WI38 (cell line): ENCODE measurements at regions not wholly inside any gene's neighbourhood (a gene's known extent, or its start where the extent isn't known, plus 50 kb on each side); places are given as distances from the start of the nearest gene placed in this dataset.

Experiments used
- H3K4me3 ChIP-seq: 2 replicates; pipeline ENCODE4 v1.5.1; 2011; ENCODE audit warnings: low read depth, mild to moderate bottlenecking, control low read depth, low read length
- TF ChIP-seq, protein P1 (sequence below): IDR thresholded peaks from 2 replicates; pipeline ENCODE4 v1.5.1; 2012; ENCODE audit warnings: low read depth, mild to moderate bottlenecking, control low read depth, low read length

DNA sequence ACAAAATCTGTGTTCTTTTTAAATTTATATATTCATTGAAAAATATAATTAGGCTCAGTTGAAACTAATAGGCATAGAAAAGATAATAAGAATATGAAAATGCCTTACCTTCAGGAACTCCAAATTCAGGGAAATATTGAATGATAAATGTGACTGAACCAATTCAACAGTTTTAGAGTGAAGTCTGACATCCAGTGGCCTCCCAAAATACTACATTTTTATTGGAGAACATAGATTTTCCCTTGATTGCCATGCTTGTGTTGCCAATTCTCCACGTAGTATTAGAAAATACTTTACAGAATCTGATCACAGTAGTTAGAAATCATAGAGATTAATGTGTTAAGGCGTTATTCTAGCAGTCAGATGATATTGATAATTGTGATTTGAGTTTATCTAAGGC, 1246.7 kb downstream of the GATA3 start:
- H3K4me3 ChIP-seq: no peak overlapping the region
- TF ChIP-seq, protein P1, sequence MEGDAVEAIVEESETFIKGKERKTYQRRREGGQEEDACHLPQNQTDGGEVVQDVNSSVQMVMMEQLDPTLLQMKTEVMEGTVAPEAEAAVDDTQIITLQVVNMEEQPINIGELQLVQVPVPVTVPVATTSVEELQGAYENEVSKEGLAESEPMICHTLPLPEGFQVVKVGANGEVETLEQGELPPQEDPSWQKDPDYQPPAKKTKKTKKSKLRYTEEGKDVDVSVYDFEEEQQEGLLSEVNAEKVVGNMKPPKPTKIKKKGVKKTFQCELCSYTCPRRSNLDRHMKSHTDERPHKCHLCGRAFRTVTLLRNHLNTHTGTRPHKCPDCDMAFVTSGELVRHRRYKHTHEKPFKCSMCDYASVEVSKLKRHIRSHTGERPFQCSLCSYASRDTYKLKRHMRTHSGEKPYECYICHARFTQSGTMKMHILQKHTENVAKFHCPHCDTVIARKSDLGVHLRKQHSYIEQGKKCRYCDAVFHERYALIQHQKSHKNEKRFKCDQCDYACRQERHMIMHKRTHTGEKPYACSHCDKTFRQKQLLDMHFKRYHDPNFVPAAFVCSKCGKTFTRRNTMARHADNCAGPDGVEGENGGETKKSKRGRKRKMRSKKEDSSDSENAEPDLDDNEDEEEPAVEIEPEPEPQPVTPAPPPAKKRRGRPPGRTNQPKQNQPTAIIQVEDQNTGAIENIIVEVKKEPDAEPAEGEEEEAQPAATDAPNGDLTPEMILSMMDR: no peak

DNA sequence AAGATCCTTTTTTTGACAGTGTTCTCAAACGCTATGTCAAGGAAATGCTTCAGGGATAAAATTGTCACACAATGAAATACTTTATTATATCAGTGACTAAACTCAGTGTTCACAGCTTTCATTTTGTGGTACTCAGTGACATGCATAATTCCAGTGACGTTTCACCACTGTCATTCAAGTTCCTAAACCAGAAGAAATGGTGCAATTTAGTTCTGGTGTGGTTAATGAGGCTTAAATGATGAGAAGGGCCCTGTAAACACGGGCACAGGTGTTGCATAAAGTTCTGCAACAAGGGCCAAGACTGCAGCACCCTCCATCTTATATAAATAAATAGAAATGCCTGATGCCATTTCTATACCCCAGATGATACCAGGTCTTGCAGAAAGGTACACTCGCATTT, 1247.1 kb downstream of the GATA3 start:
- TF ChIP-seq, protein P1: no peak

DNA sequence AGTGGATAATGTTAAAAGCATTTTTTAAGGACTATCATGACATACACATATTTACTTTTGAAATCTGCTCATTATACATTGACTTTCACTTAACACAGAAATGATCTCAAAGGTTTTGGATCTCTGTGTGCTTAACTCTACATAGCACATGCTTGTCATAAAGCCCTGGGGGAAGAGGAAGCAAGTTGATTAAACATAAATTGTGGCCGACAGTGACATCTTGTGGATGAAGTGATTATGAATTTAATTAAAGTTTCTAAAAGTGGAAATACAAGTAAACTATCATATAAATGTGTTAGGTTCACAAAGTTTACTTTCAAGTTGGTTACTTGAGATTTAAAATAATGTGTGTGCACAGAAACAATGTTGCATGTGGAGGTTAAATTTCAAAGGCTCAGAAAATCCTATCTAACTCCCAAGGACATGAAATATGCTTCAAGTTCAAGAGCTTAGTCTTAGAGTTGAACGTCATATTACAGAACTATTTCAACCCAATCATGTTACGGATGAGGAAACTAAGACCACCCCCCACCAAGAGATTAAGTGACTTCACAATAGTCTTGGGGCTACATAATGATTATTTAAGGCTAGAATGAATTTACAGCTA, 1247.8 kb downstream of the GATA3 start:
- no peak overlapping the region for H3K4me3 ChIP-seq
- TF ChIP-seq, protein P1: no peak

More for the DNA sequence above, 1247.1 kb downstream of the GATA3 start:
- H3K4me3 ChIP-seq: no peak overlapping the region

DNA sequence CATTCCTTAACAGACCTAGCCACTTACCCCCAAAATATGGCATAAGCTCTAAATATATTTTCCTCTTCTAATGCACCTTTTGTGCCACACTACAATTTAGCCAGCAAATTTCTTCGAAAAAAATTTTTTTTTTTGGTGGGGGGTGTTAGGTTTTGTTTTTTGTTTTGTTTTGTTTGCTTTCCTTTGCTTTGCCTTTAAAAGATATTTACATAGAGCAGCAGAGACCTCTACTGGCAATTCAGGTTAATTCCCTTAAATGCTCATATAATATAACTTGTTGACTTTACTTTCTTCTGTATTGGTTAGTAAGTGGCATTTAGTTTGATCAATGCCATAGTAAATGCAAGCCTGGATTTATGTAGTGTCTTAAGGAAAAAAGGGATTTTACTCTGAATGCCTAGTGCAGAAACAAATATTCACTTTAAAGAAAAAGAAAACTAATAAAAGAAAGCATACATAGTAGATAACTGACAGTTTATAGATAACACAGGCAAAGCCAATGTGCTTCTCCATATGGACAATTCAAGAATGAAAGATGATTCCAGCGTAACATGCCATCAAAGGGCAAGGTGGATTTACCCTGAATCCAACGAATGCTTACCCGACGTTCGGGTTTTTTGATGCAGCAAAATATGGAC, 1250.6 kb downstream of the GATA3 start:
- no peak overlapping the region for H3K4me3 ChIP-seq
- TF ChIP-seq, protein P1: no peak

DNA sequence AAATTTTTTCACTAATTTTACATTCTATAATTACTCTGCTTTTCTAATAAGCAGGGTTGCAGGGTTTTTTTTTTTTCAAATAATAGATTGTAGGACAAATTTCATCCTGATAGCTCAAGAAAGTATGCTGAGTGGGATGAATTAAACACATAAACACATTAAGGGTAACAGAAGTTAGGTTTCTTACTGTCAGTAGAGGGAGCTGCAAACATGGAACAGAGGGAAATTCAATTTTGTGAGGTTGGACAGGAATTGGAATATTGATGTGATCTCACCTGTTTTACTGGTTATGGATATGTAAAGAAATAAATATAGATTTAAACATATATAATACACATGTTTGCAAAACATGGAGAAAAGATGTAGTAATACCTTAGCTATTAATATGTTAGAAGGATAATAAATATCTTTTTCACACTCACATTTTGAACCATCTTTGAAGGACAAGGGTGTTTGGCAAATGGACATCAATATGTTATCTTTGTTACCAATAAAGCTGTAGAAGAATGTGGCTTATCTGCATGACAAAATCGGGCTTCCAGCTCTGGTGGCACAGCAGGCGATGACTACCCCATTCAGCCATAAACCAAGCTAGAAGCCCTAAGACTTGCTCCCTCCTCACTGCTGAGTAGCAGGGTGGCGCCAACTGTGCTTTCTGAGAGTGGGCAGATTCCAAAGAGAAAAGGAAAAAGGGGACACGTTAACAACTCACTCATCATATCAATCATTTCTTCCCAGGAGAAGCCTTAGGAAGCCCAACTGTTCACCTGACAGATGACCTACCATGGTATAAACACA, 1257.4 kb downstream of the GATA3 start:
- TF ChIP-seq, protein P1: no peak
- H3K4me3 ChIP-seq: no peak overlapping the region

DNA sequence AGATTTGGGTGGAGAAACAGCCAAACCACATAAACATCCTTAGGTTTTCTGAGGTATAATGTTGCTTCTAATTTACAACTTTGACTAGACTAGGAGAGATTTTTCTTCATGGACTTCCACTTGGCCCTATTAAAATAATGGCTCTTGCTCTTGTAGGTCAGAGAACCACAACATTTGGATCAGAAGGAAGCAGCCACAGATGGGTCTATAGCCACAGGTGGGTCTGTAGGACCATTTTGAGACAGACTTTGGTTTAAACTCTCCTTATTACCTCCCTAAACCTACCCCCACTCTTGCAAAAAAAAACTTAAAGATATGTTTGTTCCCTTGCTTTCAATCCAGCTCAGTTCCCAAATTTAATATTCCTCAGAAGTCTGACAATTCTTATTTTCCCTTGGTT, 1260.8 kb downstream of the GATA3 start:
- H3K4me3 ChIP-seq: no peak overlapping the region
- TF ChIP-seq, protein P1: no peak

DNA sequence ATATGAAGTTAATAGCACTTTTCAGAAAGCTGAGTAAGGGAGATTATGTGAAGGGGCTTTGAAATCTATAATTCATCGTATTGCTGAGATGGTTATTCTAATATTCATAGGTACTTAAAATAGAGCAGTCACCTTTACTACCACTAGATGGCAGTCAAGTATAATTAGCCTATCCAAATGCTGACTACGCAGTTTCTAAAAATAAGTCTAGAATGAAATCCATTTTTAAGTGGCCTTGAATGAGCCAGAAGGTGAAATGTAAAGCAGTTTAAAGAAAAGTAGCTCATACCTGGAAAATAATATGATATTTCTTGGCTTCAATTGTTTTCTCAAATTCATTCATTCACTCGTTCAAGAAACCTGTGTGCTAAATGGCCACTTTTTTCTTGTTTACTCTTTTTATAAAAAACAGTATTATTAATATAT, 1277.1 kb downstream of the GATA3 start:
- H3K4me3 ChIP-seq: no peak overlapping the region
- TF ChIP-seq, protein P1: peak; percentile 47; the same call in 1 of the 2 replicates
